CD4-positive, alpha-beta T cell treated with Interferon gamma for 1 hour (primary cell): ENCODE measurements at regions not wholly inside any gene's neighbourhood (a gene's known extent, or its start where the extent isn't known, plus 50 kb on each side); places are given as distances from the start of the nearest gene placed in this dataset.

Source experiments
- DNase-seq: peaks from one replicate; pipeline ENCODE4 v3.0.0-alpha.2; 2020

DNA sequence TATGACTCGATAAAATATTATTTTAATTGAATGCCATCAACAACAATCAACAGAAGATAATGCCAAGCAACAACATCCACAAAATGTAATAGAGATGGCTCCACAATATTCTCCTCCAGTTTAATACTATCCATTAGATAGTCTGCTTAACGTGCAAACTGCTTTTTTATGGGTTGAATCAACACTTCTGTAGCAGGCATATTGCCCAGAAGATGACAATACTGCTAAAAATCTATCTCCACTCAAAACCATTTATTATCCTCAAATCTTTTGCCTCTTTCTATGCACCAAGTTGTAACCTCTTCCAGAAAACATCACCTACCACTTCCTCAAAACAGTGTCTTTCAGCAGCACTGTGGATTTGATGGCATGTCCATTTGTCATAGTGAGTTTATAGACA lies 295.7 kb upstream of the LMCD1 start:
- no peak for DNase-seq

DNA sequence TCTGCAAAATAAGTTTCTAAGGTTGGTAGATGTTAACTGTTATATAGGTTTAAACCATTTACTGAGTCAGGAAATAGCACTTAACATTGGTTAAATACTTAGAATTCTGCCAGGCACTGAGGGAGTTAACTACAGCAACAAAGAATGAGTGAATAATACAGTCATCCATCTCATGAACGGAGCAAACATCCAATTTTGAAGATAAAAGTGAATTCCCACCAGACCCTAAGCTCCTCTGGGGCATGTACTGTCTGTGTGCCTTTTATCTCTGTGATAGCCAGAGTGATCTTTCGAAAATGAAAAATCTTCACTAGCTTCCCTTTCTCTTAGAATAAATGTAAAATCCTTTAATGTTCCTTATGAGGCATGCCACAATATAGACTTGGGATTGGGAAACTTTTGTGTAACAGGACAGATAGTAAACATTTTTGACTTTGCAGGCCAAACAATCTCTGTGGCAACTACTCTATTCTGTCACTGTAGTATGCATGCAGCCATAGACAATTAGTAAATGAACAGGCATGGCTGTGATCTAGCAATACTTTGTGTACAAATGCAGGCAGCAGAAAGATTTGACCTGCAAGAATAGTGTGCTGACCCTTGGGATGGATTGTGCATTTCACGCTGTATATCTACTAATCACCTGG lies 294.5 kb upstream of the LMCD1 start:
- DNase-seq = no peak

DNA sequence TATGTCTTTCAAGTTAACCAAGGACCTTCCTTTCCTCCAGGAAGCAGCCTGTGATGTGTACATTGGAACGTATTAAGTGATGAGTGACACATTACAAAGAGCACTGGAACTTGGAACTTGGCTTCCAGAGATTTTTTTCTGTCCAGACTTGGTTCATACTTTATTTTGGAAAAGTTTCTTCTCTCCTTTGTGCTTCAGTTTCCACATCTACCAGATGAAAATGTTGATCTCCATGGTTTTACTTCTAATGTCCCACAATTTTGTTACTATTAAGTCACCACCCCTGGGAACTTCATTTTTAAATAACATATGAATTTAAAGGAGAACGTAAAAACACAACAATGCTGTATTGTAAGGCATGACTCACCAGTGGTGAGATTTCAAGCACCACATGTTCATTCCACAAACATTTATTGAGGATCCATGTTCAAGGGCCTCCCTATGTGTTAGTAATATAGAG lies 290.7 kb upstream of the LMCD1 start:
- no peak for DNase-seq

DNA sequence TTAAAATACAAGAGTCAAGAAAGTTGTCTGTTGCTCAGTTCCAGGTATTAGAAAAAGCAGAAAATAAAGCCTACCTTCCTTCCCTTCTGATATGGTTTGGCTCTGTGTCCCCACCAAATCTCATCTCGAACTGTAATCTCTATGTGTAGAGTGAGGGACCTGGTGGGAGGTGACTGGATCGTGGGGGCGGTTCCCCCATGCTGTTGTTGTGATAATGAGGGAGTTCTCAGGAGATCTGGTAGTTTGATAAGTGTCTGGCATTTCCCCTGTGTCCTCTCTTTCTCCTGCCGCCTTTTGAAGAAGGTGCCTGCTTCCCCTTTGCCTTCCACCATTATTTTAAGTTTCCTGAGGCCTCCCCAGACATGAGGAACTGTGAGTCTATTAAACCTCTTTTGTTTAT lies 288.8 kb upstream of the LMCD1 start:
- no peak for DNase-seq

DNA sequence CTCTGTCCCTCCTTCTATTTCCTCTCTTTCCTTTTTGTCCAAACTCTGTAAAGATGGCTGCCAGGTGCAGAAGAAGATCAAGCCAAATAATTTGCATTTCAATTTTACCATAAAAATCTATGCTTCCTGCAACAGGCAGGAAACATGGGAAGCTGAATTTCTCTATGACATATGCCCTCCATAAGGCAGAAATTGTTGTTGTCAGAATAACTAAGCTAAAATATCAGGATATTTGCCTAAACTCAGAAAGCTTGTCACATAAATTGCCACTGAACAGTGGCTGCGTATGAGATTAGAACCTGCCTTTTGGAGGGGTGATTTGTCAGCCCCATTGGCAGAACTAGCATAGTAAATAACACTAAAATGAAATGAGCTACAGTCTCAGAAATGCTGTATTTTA lies 288.3 kb upstream of the LMCD1 start:
- no peak for DNase-seq

DNA sequence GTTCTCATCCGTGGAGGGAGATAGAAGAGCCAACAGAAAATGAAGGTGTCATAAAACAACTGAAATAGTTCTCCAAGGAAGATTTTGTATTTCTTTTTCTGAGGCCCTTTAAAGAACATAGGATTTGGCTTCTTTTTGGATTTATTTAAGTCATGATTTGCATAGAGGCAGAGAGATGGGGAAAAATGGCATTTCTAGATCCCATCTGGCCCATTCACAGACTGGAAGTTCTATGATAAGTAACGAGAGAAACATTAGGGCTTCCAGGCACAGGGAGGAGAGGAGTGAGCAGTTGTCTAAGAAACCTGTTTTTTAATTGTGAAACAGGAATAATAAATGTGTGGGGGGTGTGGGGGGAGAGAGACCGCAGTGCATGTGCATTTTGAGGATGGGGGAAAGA lies 285.8 kb upstream of the LMCD1 start:
- no peak for DNase-seq

DNA sequence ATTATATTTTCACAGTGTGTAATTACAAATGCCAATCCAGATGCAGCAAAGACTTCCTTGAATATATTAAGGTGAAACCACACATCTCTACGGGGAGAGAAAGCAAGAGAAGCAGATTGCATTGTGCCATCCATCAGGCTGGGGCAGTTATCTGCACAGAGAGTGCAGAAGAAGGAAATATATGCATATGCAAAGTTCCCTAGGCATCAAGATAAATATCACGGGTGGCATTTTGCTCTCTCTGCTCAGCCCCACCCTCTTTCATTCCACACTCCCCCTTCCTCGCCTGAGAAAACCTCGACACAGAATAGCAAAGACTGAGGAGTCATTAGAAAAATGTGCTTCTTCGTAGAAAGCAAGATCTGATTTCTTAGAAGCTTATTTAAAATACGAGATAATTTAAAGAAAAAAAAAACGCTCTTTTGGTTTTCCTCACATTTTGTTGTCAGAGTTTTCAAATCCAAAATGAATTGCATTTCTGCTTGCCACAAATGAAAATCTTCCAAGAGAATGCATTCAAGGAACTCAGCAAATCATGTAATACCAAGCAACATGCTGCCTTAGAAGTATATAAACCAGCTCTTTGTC lies 283.2 kb upstream of the LMCD1 start:
- no peak for DNase-seq

DNA sequence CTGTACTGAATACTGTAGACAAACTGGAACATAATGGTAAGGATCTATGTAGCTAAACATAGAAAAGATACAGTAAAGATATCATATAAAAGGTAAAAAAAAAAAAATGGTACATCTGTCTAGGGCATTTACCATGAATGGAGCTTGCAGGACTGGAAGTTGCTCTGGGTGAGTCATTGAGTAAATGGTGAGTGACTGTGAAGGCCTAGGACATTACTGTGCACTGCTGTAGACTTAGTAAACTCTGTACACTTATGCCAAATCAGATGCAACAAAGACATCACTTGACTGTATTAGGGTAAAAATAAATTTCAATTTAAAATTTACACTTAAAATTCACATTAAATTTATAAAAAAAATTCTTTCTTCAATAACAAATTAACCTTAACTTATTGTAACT lies 281.3 kb upstream of the LMCD1 start:
- no peak for DNase-seq

DNA sequence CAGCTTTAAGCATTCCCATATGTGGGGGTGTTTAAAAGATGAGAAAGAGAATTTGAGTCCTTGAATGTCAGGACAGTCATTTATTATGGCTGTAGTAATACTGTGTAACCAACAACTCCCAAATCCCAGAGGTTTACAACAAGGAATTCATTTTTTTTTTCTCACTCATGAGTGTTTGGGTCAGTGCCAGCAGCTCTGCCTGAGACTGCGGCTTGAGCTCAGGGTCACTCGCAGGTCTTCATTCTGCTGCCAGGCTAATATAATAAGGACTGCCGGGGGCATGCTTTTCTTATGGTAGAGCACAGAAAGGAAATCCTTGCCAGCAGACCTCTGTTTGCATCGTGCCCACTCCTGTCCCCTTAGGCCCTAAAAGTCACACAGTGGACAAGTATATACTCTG lies 277.9 kb upstream of the LMCD1 start:
- DNase-seq = no peak

DNA sequence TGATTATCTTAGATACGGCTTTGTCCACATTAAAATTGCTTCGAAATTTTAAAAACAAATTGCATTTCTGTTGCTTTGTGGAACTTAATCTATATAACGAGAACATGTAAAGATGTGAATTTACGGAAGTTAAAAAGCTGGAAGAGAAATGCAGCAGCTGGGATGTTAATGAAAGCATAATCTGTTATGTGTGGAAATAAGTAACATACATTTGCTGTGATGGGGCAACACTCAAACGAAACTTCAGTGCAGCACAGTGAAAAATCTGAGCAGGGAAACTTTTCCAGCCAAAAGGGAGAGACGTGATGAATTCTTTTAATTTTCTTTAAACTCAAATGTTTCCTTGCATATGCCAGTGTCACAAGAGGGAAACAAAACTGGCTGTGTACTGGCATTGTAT lies 276.7 kb upstream of the LMCD1 start:
- DNase-seq = no peak

DNA sequence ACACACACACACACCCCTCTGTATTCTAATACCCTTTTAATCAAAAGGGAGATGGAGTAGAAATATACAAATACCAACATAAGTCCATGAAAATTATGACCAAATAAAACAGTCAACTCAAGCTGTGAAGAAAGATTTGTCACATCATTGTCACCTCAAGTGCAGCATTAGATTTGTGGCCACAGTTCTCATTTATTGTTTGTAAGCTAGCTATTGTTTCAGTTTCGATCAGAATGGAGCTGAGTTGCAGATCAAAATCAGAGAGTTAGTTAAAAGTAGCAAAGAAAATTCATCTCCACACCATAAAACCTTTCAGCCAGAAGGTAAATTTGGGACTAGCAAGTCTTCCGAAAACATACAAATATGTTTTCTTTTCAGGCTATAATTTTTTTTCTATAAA lies 267.7 kb upstream of the LMCD1 start:
- DNase-seq = no peak

DNA sequence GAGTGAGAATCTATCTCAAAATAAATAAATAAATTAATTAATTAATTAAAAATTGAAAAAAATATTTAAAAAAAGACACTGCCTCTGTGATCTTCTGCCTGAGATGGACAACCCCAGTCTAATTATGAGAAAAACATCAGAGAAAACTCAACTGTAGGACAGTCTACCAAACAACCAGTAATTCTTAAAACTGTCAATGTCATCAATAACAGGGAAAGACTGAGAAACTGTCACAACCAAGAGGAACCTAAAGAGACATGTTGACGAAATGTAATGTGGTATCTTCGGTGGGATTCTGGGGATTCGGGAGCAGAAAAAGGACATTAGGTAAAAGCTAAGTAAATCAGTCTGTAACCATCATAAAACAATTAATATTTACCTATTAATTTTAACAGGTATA lies 265.4 kb upstream of the LMCD1 start:
- DNase-seq = no peak

DNA sequence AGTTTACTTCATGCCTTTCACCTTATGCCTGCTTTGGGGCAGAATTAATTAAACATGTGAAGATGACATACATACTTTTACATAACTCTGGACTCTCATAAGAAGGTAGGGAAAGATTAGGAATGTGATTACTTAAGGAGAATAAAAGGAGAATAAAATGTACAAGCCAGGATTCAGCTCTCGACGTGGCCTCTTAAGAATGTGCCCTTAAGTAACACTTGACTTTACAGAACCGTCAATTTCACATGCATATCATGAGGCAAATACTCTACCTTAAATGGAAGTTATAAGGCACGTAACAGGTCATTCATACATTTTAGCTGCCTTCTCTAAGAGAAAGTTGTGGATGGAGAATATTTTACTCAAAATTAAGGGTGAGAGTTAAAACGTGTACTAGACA lies 263.7 kb upstream of the LMCD1 start:
- DNase-seq = no peak

DNA sequence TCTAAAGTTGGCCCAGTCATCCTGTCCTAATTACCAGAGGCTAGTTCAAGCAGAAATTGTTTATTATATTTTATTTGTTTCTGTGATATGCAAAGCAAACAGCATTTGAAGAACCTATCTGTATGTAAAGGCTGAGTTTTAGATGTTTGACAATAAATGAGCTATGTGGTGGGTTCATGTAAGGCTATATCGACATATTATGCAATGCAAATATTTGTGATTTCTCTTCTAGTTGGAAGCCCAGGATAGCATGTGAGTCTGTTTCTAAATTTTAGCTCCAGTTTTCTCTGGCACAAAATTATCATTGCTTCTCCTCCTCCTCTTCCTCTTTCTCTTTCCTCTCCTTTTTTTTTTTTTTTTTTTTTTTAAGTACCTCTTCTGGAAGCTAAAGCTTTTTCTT lies 263.2 kb upstream of the LMCD1 start:
- no peak for DNase-seq

DNA sequence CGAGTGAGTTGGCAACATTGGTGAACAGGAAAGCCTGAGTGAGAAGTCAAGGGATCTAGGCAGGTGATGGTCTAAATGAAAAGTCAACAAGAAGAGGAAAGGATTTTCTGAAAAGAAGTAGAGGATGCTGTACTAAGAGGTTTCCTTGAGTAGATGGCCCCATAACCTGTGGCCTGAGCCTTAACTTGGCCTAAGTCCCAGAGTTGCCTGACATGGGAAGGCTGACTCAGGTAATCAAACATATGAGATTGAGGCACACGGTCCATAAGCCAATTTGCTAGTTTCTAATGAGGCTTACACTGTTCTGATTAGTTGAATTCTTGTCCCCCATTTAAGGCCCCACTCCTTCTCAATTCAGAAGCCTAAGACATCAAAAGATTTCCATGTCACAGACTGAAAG lies 262.5 kb upstream of the LMCD1 start:
- DNase-seq = no peak

DNA sequence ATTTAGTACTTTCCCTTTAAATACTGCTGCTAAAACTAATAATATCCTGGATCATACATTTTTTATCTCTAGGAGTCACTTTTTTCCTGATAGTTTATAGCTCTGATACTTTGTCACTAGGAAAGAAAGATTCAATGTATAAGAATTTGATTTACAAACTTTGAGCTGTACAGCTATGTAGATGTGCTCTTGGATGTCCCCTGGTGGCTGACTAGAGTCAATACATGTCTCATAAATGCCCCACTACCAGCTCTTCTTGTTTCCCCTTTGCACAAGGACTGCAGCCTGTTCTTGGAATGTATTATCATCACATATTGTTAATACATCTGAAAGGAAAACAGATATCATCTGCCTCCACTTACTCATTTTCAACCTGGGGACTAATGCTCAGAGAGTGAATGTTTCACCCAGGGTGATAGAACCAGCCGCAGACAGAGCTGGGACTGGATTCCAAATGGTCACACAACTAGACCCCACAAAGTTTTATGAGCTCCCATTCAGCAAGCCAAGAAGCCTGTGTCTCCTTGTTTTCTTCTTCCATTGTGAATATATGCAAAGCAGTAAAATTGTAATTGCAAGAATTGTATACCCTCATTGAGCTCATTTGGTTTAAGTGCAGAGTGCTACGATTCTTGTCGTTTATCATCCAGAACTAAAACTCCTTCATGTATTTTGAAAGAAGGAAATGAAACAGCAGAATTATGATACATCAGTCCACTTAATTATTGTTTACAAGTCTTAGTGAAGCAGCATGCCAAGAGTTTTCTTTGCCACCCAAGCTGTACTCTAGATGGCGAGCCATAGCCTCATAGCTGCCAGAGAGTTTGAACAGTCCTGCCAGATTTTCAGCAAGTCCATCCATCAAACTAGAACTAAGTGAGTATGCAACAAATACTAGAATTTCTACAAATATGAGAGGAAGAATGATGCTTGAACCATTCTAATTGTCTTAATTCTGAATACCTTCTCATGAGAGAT lies 261.6 kb upstream of the LMCD1 start:
- DNase-seq = no peak

DNA sequence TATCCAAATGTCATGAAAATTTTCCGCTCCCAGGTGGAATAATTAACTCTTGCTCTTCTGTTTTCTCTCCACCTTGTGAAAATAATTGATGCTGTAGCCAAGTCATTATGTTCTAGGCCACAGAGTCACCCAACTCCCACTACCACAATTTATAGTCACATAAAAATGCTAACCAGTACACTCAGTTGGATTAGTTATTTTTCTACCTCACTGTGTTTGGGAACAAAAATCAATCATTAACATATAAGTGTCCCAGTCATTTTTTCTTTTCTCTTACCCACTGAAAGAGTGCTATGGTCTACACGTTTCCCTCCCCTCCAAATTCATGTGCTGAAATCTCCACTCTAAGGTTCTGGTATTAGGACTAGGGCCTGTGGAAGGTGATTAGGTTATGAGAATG lies 255.6 kb upstream of the LMCD1 start:
- no peak for DNase-seq

DNA sequence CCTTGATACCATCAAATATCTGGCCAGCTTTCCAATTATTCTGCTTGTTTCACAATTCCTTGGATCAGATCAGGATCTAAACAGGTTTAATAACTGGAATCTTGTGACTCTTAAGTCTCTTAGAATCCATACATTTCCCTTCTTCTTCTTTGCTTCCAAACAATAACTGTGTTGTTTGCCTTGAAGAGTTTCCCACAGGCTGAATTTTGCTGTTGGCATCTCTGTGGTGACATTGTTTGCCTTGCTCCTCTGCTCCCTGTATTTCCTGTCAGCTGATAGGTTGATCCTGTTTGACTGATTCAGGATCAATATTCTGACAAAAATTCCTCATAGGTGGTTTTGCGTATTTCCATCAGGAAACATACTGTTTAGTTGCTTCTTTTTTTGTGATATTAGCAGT lies 248.4 kb upstream of the LMCD1 start:
- no peak for DNase-seq

DNA sequence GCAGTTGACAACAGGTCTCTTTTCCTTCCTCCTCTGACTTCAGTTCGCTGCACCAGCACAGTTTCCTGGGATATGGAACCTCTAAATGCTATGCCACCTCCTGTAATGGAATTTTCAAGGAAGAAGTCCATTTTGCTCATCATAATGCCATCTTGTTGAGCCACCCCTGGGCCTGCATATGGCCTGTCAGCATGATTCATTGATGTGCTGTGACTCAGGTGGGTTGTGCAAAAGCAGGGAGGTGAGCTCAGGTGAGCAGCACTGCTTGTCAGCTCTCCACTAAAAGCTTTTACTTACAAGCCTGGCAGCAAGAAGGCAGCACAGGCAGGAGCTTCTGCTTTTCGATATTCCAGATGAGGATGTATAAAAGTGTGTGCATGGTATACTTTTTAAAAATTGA lies 247.1 kb upstream of the LMCD1 start:
- DNase-seq = no peak

DNA sequence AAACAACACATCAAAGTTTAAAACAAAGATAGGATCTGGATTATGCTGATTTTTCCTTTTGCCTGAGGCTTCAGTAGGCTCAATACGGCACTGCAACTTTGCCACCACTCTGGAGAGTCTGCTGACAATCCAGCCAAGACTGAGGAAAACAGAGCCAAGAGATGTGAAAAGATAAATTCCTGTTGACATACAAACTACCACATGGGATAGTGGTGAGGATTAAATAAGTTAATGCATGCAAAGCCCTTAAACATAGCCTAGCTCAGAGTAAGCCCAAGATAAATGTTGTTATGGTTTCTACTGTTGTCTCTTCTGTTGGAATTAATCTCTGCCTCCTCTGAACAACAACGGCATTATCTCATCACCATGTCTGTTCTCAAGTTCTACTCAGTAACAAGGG lies 245.9 kb upstream of the LMCD1 start:
- DNase-seq = no peak

DNA sequence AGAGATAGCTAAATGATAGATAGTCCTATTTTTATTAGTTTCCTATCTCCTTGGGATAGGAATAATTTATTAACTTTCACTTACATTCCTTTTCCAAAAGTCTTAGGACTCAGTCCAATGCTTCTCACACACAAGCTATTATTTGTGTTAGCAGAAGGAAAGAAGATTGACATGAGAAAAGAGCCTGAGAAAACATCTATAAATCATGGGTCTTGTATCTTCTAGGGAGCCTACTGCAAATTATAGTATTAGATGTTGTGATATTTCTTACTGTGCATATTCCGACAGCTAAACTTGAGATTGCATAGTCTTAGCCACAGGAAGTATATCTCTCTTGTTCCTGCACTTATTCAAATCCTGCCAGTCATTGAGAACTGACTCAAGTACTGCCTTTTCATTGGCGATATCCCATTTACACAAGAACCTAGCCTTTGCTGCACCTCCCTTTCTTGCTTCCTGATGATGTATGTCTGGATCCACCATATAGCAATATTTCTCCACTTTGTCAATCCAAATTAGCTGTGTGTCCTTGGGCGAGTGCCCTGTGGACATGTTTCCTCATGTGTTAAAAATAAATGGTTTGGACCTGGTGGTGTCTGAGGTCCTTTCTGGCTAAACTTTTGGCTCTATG lies 245.1 kb upstream of the LMCD1 start:
- no peak for DNase-seq

DNA sequence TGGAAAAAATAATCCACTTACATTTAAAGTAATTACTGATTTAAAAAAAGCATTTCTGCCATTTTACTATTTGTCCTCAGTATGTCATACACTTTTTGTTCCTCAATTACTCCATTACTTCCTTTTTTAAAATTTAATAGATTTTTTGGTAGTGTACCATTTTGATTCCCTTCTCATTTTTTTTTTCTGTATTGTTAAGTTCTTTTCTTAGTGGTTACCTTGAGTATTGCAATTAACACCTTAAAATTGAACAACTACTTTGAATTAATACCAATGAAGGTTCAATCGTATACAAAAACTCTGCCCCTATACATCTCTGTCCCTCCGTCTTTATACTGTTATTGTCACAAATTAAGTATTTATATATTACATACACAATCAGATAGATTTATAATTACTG lies 240.6 kb upstream of the LMCD1 start:
- no peak for DNase-seq

DNA sequence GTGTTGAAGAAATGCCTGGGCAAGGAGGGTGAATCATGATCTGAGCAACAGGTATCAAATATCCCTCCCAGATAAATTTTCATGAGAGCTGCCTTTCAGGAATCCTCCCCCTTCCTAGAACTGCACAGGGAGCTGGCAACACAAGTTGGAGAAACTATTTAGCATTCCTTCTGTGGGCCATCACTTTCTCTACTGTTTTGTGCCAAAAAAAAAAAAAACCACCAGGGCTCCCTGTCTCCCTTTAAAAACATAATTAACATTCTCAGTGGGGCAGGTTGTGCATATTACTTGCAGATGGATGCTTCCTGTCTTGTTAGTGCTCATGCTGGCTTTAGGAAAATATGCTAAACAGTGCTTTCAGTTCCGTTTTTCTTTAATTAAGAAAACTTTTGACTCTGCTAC lies 234.9 kb upstream of the LMCD1 start:
- no peak for DNase-seq

DNA sequence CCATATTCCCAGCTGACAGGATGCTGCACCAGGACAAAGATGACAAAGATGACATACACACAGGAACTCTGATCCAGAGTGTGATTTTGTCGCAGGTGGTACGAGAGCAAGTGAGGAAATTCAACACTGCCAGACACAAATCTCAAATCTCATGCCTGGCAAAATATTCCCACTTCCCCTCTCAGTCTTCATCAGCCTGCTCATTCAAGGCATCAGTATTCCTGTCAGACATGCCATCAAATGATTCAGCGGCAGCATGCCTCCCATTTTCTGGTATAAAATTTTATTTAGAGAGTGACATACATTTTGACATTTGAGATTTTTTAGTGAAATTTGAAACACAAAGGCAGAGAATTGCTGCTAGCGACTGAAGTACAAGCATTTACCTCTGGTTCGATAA lies 228.1 kb upstream of the LMCD1 start:
- DNase-seq = no peak
